Effector memory CD4-positive, alpha-beta T cell (primary cell): ENCODE measurements at regions not wholly inside any gene's neighbourhood (a gene's known extent, or its start where the extent isn't known, plus 50 kb on each side); places are given as distances from the start of the nearest gene placed in this dataset.
"Not testable (repeated sequence)": the region's sequence is repeated elsewhere in the genome, so short reads cannot be mapped to it uniquely, and the experiment has no call there.

ENCODE experiments used
- DNase-seq, 3 donors: peaks; one replicate each; pipeline ENCODE4 v3.0.0-alpha.2; 2020
- H3K27ac ChIP-seq: 2 replicates; pipeline ENCODE4 v1.7.0; 2013; ENCODE audit warnings: mild to moderate bottlenecking, low read length, moderate library complexity; ENCODE audit not compliant: insufficient read depth, poor library complexity, severe bottlenecking
- H3K27me3 ChIP-seq: replicated peaks from 2 replicates; pipeline ENCODE4 v1.7.0; 2013; ENCODE audit warnings: mild to moderate bottlenecking, low read length; ENCODE audit not compliant: insufficient read depth, control insufficient read depth, poor library complexity, severe bottlenecking
- H3K36me3 ChIP-seq: 2 replicates; pipeline ENCODE4 v1.7.0; 2013; ENCODE audit warnings: mild to moderate bottlenecking, low read length, moderate library complexity; ENCODE audit not compliant: control insufficient read depth, insufficient read depth
- H3K4me1 ChIP-seq: 2 replicates; pipeline ENCODE4 v1.7.0; 2013; ENCODE audit warnings: low read length, mild to moderate bottlenecking; ENCODE audit not compliant: control insufficient read depth, insufficient read depth, poor library complexity, severe bottlenecking
- H3K4me3 ChIP-seq: 2 replicates; pipeline ENCODE4 v1.7.0; 2013; ENCODE audit warnings: low read length, low read depth, mild to moderate bottlenecking; ENCODE audit not compliant: insufficient read depth, poor library complexity, severe bottlenecking
- H3K9me3 ChIP-seq: 2 replicates; pipeline ENCODE4 v1.7.0; 2013; ENCODE audit warnings: mild to moderate bottlenecking, low read length, moderate library complexity; ENCODE audit not compliant: control insufficient read depth

- Histone ChIP-seq H3K9me3 (no peaks in the 10 kb centered on the region), H3K27me3 (no peaks in the 10 kb centered on the region), H3K4me3 (no peak overlapping the region), H3K36me3 (no peaks in the 10 kb centered on the region), H3K27ac (no peak overlapping the region), H3K4me1 (no peaks in the 10 kb centered on the region)
- no peak for DNase-seq
Measured at GRCh38 chr3:5343459-5343858, 156.0 kb downstream of the EDEM1 start.

- no peak overlapping the region for H3K4me3 ChIP-seq
- H3K9me3 ChIP-seq, result no peaks in the 10 kb centered on the region
- no peak for DNase-seq
- no peaks in the 10 kb centered on the region for H3K27me3 ChIP-seq
- H3K27ac ChIP-seq, result no peak overlapping the region
- no peaks in the 10 kb centered on the region for H3K4me1 ChIP-seq
- no peaks in the 10 kb centered on the region for H3K36me3 ChIP-seq
Measured at GRCh38 chr3:5344707-5345106, 157.2 kb downstream of the EDEM1 start.

GRCh38 chr3:5347486-5347885 is 160.0 kb downstream of the EDEM1 start:
- no peaks in the 10 kb centered on the region for H3K36me3 ChIP-seq
- no peak overlapping the region for H3K27ac ChIP-seq
- H3K9me3 ChIP-seq, result no peaks in the 10 kb centered on the region
- H3K27me3 ChIP-seq, result no peaks in the 10 kb centered on the region
- H3K4me1 ChIP-seq, result no peaks in the 10 kb centered on the region
- no peak for DNase-seq
- H3K4me3 ChIP-seq, result no peak overlapping the region

DNA sequence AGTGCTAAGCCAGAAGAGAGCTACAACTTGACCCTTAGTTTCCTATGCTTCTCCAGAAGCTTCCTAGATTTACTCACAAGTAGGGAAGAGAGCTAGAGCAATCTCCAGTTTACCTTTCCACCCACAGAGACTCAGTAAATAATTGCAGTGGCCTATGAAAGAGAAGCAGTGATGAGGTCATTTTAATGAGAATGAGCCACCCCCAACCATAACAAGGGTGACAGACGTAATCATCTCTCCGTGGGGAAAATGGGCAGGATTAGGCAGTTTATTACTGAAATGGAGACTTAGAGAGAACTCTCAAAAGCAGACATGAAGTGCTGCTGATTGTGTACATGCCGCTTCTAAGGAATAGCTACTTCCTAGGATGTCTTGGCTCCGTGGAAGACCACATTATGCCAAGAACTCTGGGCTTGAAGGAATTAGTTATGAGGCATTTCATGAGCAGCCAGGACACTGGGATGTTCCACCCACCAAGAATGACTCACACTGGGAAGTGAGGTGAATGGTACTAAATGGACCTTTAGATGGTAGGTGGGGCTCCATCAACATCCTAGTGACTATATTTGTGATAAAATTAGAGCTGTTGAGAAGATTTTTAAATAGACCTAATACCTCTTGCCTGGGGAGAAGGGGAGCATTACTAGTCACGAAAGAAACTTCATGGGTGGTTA is 160.9 kb downstream of the EDEM1 start:
- H3K27me3 ChIP-seq, result no peaks in the 10 kb centered on the region
- no peak for DNase-seq
- H3K4me3 ChIP-seq, result no peak overlapping the region
- no peaks in the 10 kb centered on the region for H3K36me3 ChIP-seq
- no peaks in the 10 kb centered on the region for H3K9me3 ChIP-seq
- no peak overlapping the region for H3K27ac ChIP-seq
- no peaks in the 10 kb centered on the region for H3K4me1 ChIP-seq

DNA sequence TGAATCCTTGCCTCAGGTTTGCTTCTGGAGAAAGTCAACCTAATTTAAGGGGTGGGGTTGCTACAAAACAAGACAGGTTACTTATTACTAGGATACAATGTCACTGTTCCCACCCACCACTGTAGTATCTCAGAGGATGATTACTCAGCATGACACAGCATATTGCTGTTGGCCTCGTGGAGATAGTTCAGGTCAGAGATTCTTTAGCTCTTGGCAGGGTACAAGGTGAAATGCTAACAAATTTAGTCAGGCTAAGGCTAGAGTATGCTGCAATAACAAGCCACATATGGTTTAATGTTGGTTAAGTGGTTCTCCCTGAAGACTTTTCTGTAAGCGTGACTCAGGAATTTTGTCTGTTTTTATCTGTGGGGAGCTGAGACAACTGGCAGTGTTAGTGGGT is 161.8 kb downstream of the EDEM1 start:
- Histone ChIP-seq H3K27me3 (no peaks in the 10 kb centered on the region), H3K27ac (no peak overlapping the region), H3K4me1 (no peaks in the 10 kb centered on the region), H3K4me3 (no peak overlapping the region), H3K9me3 (no peaks in the 10 kb centered on the region), H3K36me3 (no peaks in the 10 kb centered on the region)
- DNase-seq, result no peak

DNA sequence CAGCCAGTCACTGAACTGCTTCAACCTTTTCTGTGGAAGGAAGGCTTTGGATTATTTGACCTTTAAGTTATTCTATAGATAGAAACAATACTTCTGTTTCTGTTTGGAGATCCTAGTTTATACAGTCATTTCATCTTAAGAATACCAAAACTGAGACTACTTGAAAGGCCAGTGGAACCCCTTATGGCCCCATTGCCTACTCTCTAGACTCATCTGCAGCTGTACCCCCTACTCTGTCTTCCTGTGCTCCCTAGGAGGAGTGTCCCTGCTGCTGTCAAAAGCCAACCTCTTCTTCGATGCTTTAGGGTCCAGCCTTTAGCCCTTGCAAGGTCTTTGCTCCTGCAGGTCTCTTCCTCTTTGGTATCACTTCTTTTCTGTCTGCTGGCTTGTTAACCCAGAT is 169.6 kb downstream of the EDEM1 start:
- Histone ChIP-seq H3K27ac (no peak overlapping the region), H3K4me3 (no peak overlapping the region)
- no peak for DNase-seq

DNA sequence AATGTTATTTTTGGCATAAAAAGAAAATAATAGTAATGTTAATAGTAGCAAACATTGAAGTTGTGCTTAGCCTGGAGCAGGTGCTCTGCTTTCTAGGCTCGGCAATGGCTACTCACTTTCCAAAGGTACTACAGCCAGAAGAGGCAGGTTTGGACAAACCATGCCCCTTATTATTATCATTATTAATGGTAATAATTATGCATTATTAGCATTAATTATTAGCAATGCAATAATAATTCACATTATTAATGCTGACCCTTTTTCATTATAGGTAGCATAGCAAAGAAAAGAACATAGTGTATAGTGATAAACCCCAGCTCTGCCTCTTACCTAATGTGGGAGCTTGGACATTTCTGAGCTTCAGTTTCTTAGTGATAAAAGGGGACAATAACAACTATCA is 171.4 kb downstream of the EDEM1 start:
- H3K27ac ChIP-seq, result no peak overlapping the region
- DNase-seq, result no peak

More for the DNA sequence above, 169.6 kb downstream of the EDEM1 start:
- H3K4me1 ChIP-seq, result no peaks in the 10 kb centered on the region
- no peaks in the 10 kb centered on the region for H3K9me3 ChIP-seq
- no peaks in the 10 kb centered on the region for H3K27me3 ChIP-seq
- no peaks in the 10 kb centered on the region for H3K36me3 ChIP-seq

DNA sequence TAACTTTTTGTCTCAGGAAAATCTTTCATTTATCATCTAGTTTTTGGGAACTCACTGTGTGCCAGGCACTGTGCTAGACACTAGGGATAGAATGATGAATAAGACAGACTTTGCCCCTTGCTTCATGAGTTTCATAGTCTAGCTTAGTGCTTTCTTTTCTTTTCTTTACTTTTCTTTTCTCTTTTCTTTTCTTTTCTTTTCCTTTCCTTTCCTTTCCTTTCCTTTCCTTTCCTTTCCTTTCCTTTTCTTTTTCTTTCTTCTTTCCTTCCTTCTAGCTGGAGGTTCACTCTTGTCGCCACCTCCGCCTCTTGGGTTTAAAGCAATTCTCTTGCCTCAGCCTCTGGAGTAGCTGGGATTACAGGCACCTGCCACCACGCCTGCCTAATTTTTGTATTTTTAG is 172.9 kb downstream of the EDEM1 start:
- Histone ChIP-seq H3K4me3 (no peak overlapping the region), H3K27me3 (no peaks in the 10 kb centered on the region), H3K9me3 (no peaks in the 10 kb centered on the region), H3K4me1 (no peaks in the 10 kb centered on the region), H3K36me3 (no peaks in the 10 kb centered on the region), H3K27ac (no peak overlapping the region)
- no peak for DNase-seq

More for the DNA sequence above, 171.4 kb downstream of the EDEM1 start:
- H3K4me3 ChIP-seq, result no peak overlapping the region
- H3K9me3 ChIP-seq, result no peaks in the 10 kb centered on the region
- H3K27me3 ChIP-seq, result no peaks in the 10 kb centered on the region
- H3K36me3 ChIP-seq, result no peaks in the 10 kb centered on the region
- no peaks in the 10 kb centered on the region for H3K4me1 ChIP-seq

DNA sequence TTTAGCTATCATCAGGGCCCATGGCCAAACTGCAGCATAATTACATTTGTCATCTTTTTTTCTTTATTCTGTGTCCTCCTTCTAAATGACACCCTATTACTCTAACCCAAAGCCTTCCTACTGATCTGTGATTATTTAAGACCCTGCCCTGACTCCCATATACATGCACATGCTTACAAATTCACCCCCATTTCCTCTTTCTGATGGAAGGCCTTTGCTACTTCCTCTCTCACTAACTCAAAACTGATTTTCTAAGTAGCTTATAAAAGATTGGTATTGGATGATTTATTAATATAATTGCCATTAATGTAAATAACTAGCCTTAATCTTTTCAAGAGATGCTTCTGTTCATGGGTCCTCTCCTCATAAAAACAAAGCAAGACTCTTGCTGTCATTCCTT is 179.2 kb downstream of the EDEM1 start:
- H3K4me1 ChIP-seq, result no peaks in the 10 kb centered on the region
- no peaks in the 10 kb centered on the region for H3K27me3 ChIP-seq
- H3K27ac ChIP-seq, result no peak overlapping the region
- no peak for DNase-seq
- no peaks in the 10 kb centered on the region for H3K9me3 ChIP-seq
- no peak overlapping the region for H3K4me3 ChIP-seq
- no peaks in the 10 kb centered on the region for H3K36me3 ChIP-seq

DNA sequence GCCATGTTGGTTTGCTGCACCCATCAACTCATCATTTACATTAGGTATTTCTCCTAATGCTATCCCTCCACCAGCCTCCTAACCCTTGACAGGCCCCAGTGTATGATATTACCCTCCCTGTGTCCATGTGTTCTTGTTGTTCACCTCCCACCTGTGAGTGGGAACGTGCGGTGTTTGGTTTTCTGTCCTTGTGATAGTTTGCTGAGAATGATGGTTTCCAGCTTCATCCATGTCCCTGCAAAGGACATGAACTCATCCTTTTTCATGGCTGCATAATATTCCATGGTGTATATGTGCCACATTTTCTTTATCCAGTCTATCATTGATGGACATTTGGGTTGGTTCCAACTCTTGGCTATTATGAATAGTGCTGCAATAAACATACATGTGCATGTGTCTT is 184.0 kb downstream of the EDEM1 start:
- not testable (repeated sequence) for H3K27ac ChIP-seq, DNase-seq, H3K4me3 ChIP-seq, H3K9me3 ChIP-seq, H3K27me3 ChIP-seq, H3K36me3 ChIP-seq, H3K4me1 ChIP-seq
